ENCODE measurements at regions not wholly inside any gene's neighbourhood (a gene's known extent, or its start where the extent isn't known, plus 50 kb on each side); places are given as distances from the start of the nearest gene placed in this dataset.

- TF ChIP-seq CTCF (IDR thresholded peaks at IDR 0.05) (no peak), POLR2A (IDR thresholded peaks at IDR 0.05) (no peak)
Measured at GRCh38 chr10:59562126-59562525, 147.5 kb downstream of the SLC16A9 start.
